K562 (cell line): ENCODE measurements at regions not wholly inside any gene's neighbourhood (a gene's known extent, or its start where the extent isn't known, plus 50 kb on each side); places are given as distances from the start of the nearest gene placed in this dataset.

Experiments used
- ATAC-seq: fragments of 200-7000 bp; cut with Tn5 transposase; 3 replicates; pipeline ENCODE4 v1.9.1; 2020; ENCODE audit warnings: moderate library complexity
- BruUV-seq: library from RNA; stranded (reverse); fragments of 400-500 nt; replicated peaks from 2 replicates; lab custom pipeline; 2021; lab: Mats Ljungman, UMichigan
- CTCF ChIA-PET: fragments of 300-600 bp; formaldehyde crosslinking; extraction: SDS; loops from one replicate; lab custom pipeline; 2021; ENCODE audit warnings: low intra/inter-chr PET ratio; lab: Yijun Ruan, JAX
- POLR2A ChIA-PET: fragments of 300-600, 350-650 bp; sonication (Branson Sonifier 250); formaldehyde crosslinking; extraction: SDS; loops from one replicate; lab custom pipeline; 2021; ENCODE audit warnings: antibody characterized with exemption, inconsistent platforms; lab: Yijun Ruan, JAX
- DNase-seq, 4 experiments: peaks; one replicate each; pipeline versions ENCODE4 v3.0.0 to v3.0.0-alpha.2; 2011 to 2018; ENCODE audit warnings: low spot score in 3 of 4, mixed read lengths in 3 of 4; ENCODE audit errors: extremely low read depth in 1 of 4
- FAIRE-seq: peaks from 2 replicates; lab custom pipeline; 2011; peaks lifted over from hg19 to GRCh38; lab: Jason Lieb, UNC
- H2AFZ ChIP-seq: 2 replicates; pipeline ENCODE4 v1.6.0; 2011; ENCODE audit warnings: low read depth, low read length, control low read depth, inconsistent platforms
- H3K27ac ChIP-seq: fragments of 200-600 bp; 3 replicates; pipeline ENCODE4 v1.8.0; 2011; ENCODE audit warnings: low read depth, mild to moderate bottlenecking, control low read depth, inconsistent platforms, low read length, moderate library complexity, mixed read lengths; ENCODE audit errors: extremely low read depth
- H3K27me3 ChIP-seq, 2 experiments: fragments of 300-600 bp in 1 of 2; 2 replicates in 1 of 2; 3 replicates in 1 of 2; pipeline versions ENCODE4 v1.6.0 to v1.8.0; 2011; ENCODE audit warnings: inconsistent platforms in 2 of 2, low read length in 2 of 2, mild to moderate bottlenecking in 1 of 2, mixed read lengths in 1 of 2, moderate library complexity in 1 of 2; ENCODE audit not compliant: control insufficient read depth in 2 of 2, insufficient read depth in 2 of 2
- H3K36me3 ChIP-seq: fragments of 300-600 bp; 3 replicates; pipeline ENCODE4 v1.8.0; 2011; ENCODE audit warnings: mild to moderate bottlenecking, low read length, inconsistent platforms; ENCODE audit not compliant: control insufficient read depth, insufficient read depth
- H3K4me1 ChIP-seq, 2 experiments: fragments of 200-600 bp in 1 of 2; replicated peaks in 1 of 2; 2 replicates in 1 of 2; 3 replicates in 1 of 2; pipeline versions ENCODE4 v1.5.1 to v1.8.0; 2011; ENCODE audit warnings: inconsistent platforms in 2 of 2, low read length in 2 of 2, mild to moderate bottlenecking in 1 of 2, mixed read lengths in 1 of 2, moderate library complexity in 1 of 2; ENCODE audit not compliant: control insufficient read depth in 2 of 2, insufficient read depth in 2 of 2
- H3K4me2 ChIP-seq: 2 replicates; pipeline ENCODE4 v1.6.1; 2011; ENCODE audit warnings: low read length, control low read depth, inconsistent platforms, mixed read lengths; ENCODE audit not compliant: insufficient read depth
- H3K4me3 ChIP-seq: fragments of 200-600 bp; sonication (generic), shearing (Covaris generic); 2 replicates; pipeline ENCODE4 v1.5.1; 2016; ENCODE audit warnings: control low read depth, inconsistent platforms
- H3K79me2 ChIP-seq: fragments of 200-600 bp; 3 replicates; pipeline ENCODE4 v1.8.0; 2011; ENCODE audit warnings: low read length, inconsistent platforms; ENCODE audit not compliant: control insufficient read depth, insufficient read depth
- H3K9ac ChIP-seq, 2 experiments: 2 replicates each; pipeline versions ENCODE4 v1.6.0 to v1.6.1; 2011; ENCODE audit warnings: low read depth in 2 of 2, low read length in 2 of 2, control low read depth in 1 of 2, inconsistent platforms in 1 of 2, mild to moderate bottlenecking in 1 of 2, mixed read lengths in 1 of 2; ENCODE audit not compliant: insufficient read depth in 1 of 2
- H3K9me1 ChIP-seq: one replicate; pipeline ENCODE4 v1.6.0; 2011; ENCODE audit warnings: inconsistent platforms, mild to moderate bottlenecking, low read length, moderate library complexity; ENCODE audit not compliant: control insufficient read depth, insufficient read depth
- H3K9me3 ChIP-seq: replicated peaks from 2 replicates; pipeline ENCODE4 v1.5.1; 2011; ENCODE audit warnings: low read depth, low read length, inconsistent platforms; ENCODE audit not compliant: control insufficient read depth, insufficient read depth
- H4K20me1 ChIP-seq: replicated peaks from 2 replicates; pipeline ENCODE4 v1.6.1; 2011; ENCODE audit warnings: low read length, inconsistent platforms, mixed read lengths; ENCODE audit not compliant: control insufficient read depth, insufficient read depth
- CBX3 ChIP-seq, 2 experiments: IDR thresholded peaks; 1 replicate in 1 of 2; 2 replicates in 1 of 2; pipeline ENCODE4 v1.6.1; 2012; ENCODE audit warnings: inconsistent platforms in 2 of 2, low read length in 2 of 2, borderline replicate concordance in 1 of 2, control low read depth in 1 of 2
- CCAR2 ChIP-seq: fragments of 200-400 bp; formaldehyde crosslinking; IDR thresholded peaks from 2 replicates; pipeline ENCODE4 v1.6.1; 2017; ENCODE audit warnings: mild to moderate bottlenecking, low read depth, low read length
- DMBX1 ChIP-seq: fragments of 250-450 bp; sonication (Bioruptor Pico); IDR thresholded peaks from 2 replicates; pipeline ENCODE4 v1.8.0; 2022; ENCODE audit warnings: inconsistent platforms, mild to moderate bottlenecking, moderate library complexity, borderline replicate concordance
- MCM5 ChIP-seq: fragments of 450-650 bp; IDR thresholded peaks from 2 replicates; pipeline ENCODE4 v1.6.1; 2016; ENCODE audit warnings: low read depth
- MED1 ChIP-seq: sonication (generic); formaldehyde crosslinking; IDR thresholded peaks from 2 replicates; pipeline ENCODE4 v1.8.1; 2023; ENCODE audit warnings: missing genetic modification reagents, borderline replicate concordance
- MTA1 ChIP-seq: fragments of 450-650 bp; IDR thresholded peaks from 2 replicates; pipeline ENCODE4 v1.6.1; 2017; ENCODE audit warnings: borderline replicate concordance
- PHB2 ChIP-seq: fragments of 450-650 bp; IDR thresholded peaks from 2 replicates; pipeline ENCODE4 v1.6.1; 2017; ENCODE audit warnings: low read depth
- PRPF4 ChIP-seq: fragments of 200-400 bp; formaldehyde crosslinking; IDR thresholded peaks from one replicate; pipeline ENCODE4 v1.6.1; 2017; ENCODE audit warnings: low read length, low read depth, mild to moderate bottlenecking; ENCODE audit not compliant: insufficient read depth, poor library complexity, severe bottlenecking
- SRF ChIP-seq, 2 experiments: fragments of 250-450, 450-650 bp in 1 of 2; sonication (Bioruptor Pico) in 1 of 2; sonication (generic) in 1 of 2; formaldehyde crosslinking; IDR thresholded peaks; 2 replicates each; pipeline versions ENCODE4 v1.5.0 to v1.5.1; 2020 to 2022; ENCODE audit warnings: mild to moderate bottlenecking in 1 of 2, missing genetic modification reagents in 1 of 2
- THRAP3 ChIP-seq: fragments of 450-650 bp; IDR thresholded peaks from 2 replicates; pipeline ENCODE4 v1.6.1; 2016; ENCODE audit warnings: mild to moderate bottlenecking, inconsistent platforms, borderline replicate concordance
- ZNF436 ChIP-seq: fragments of 250-450, 450-650 bp; sonication (Bioruptor Pico); formaldehyde crosslinking; IDR thresholded peaks from 2 replicates; pipeline ENCODE4 v1.7.0; 2020; ENCODE audit warnings: mild to moderate bottlenecking
- ZNF561 ChIP-seq: fragments of 450-650 bp; formaldehyde crosslinking; conservative IDR thresholded peaks from 2 replicates; pipeline ENCODE4 v1.4.0; 2020; ENCODE audit warnings: mild to moderate bottlenecking, moderate library complexity
- WGBS: fragments of 100-300 bp; shearing (Covaris generic); methylation state at CpG from one replicate; pipeline ENCODE4 v1.1.6; 2016; ENCODE audit warnings: low coverage, mixed read lengths; ENCODE audit not compliant: insufficient coverage; ENCODE audit errors: missing lambda C conversion rate; 5-methylcytosine and 5-hydroxymethylcytosine counted together
- in situ Hi-C: fragments of 300-500 bp; cut with MboI; formaldehyde crosslinking; loops from 4 replicates; pipeline ENCODE4 v1.15.0; 2018; ENCODE audit warnings: inconsistent platforms, mixed read lengths
- intact Hi-C: fragments of 100-400 bp; cut with micrococcal nuclease; formaldehyde crosslinking; loops from 2 replicates; pipeline ENCODE4 v1.14.2; 2022
- TF ChIP-seq, protein P1 (sequence below): IDR thresholded peaks from 3 replicates; pipeline ENCODE4 v1.6.1; 2011; ENCODE audit warnings: borderline replicate concordance, mild to moderate bottlenecking; ENCODE audit not compliant: insufficient read length, insufficient read depth

GRCh38 chr11:130694488-130695045 is 221.7 kb downstream of the SNX19 start:
- 0% methylated on average over 5 of the region's 5 CpGs for WGBS
- FAIRE-seq (no peak), ATAC-seq (no peak), DNase-seq (no peak)
- no peaks in the 10 kb centered on the region for H3K4me1 ChIP-seq
- ChIA-PET CTCF (no interaction called here), POLR2A (no interaction called here)
- H2AFZ ChIP-seq = no peak overlapping the region
- no TSS peak for BruUV-seq
- no peak overlapping the region for H3K4me3 ChIP-seq
- H3K4me2 ChIP-seq = no peak overlapping the region
- no peak for TF ChIP-seq SRF (CRISPR knock-in tag; IDR thresholded peaks at IDR 0.05)
- TF ChIP-seq CBX3 (IDR thresholded peaks at IDR 0.05; ENCODE audit: borderline replicate concordance in 1 of 2, low read length in 2 of 2) = no peak
- no peak for TF ChIP-seq PHB2
- no peak for TF ChIP-seq DMBX1
- no peak for TF ChIP-seq PRPF4
- TF ChIP-seq ZNF561 (CRISPR knock-in tag) = no peak
- no peak for TF ChIP-seq MCM5
- TF ChIP-seq ZNF436 (CRISPR knock-in tag) = no peak
- TF ChIP-seq CCAR2 = no peak
- no peak for TF ChIP-seq THRAP3
- no peak for TF ChIP-seq MED1 (CRISPR knock-in tag)
- TF ChIP-seq MTA1 = no peak
- TF ChIP-seq, protein P1, sequence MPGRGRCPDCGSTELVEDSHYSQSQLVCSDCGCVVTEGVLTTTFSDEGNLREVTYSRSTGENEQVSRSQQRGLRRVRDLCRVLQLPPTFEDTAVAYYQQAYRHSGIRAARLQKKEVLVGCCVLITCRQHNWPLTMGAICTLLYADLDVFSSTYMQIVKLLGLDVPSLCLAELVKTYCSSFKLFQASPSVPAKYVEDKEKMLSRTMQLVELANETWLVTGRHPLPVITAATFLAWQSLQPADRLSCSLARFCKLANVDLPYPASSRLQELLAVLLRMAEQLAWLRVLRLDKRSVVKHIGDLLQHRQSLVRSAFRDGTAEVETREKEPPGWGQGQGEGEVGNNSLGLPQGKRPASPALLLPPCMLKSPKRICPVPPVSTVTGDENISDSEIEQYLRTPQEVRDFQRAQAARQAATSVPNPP = no peak
- no peak overlapping the region for H3K9ac ChIP-seq
- in situ Hi-C loops (no loop called here), intact Hi-C loops (no loop called here)
- no peak overlapping the region for H3K27ac ChIP-seq
- no peaks in the 10 kb centered on the region for H3K79me2 ChIP-seq
- H4K20me1 ChIP-seq = no peaks in the 10 kb centered on the region
- peaks cover 0 to 6% of the 10 kb centered on the region in 2 experiments; a peak in 2 of 5 replicates for H3K27me3 ChIP-seq
- no peaks in the 10 kb centered on the region for H3K9me3 ChIP-seq
- H3K36me3 ChIP-seq = no peaks in the 10 kb centered on the region
- H3K9me1 ChIP-seq = no peaks in the 10 kb centered on the region
